ENCODE measurements at regions not wholly inside any gene's neighbourhood (a gene's known extent, or its start where the extent isn't known, plus 50 kb on each side); places are given as distances from the start of the nearest gene placed in this dataset.

DNA sequence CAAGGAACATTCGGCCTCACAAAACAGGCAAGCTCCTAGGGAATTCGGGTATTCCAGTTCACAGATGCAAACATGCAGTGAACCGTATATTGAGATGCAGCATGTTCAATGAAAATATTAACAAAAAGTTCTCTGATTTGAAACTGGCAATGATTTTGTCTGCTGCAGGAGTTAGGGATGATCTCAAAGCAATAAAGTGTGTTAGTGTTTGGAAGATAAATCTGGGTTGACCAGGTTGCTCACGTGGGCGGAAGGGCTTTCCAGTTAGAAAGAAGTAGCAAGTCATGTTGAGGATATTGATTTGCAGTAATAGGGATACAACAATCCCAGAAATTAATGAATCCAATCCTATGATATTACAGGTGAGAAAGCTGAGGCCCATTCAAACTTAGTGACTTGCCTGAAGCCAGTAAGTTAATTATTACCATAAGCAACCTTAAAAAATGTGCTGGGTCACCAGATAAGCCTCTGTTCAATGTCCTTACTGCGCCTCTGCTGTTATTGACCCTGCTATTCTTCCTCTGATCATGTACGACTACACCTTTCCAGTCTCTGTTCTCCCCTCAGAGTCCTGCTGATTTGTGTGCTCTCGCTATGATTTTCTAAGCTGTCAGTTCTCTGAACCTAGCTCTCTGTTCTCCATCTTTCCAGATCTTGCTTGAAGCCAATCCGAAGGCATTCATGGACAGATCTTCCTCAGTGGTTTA, 370.8 kb downstream of the DSEL start:
- TF ChIP-seq, protein P1, sequence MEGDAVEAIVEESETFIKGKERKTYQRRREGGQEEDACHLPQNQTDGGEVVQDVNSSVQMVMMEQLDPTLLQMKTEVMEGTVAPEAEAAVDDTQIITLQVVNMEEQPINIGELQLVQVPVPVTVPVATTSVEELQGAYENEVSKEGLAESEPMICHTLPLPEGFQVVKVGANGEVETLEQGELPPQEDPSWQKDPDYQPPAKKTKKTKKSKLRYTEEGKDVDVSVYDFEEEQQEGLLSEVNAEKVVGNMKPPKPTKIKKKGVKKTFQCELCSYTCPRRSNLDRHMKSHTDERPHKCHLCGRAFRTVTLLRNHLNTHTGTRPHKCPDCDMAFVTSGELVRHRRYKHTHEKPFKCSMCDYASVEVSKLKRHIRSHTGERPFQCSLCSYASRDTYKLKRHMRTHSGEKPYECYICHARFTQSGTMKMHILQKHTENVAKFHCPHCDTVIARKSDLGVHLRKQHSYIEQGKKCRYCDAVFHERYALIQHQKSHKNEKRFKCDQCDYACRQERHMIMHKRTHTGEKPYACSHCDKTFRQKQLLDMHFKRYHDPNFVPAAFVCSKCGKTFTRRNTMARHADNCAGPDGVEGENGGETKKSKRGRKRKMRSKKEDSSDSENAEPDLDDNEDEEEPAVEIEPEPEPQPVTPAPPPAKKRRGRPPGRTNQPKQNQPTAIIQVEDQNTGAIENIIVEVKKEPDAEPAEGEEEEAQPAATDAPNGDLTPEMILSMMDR (IDR thresholded peaks at IDR 0.05) = no peak
- no peak overlapping the region for H3K27ac Mint-ChIP-seq
- Histone ChIP-seq H3K36me3 (ENCODE audit: control insufficient read depth, insufficient read depth, low read length) (no peaks in the 10 kb centered on the region), H3K27me3 (ENCODE audit: control insufficient read depth, insufficient read depth, low read length) (no peaks in the 10 kb centered on the region), H3K4me3 (ENCODE audit: low read length) (no peak overlapping the region), H3K9me3 (ENCODE audit: control insufficient read depth, insufficient read depth, low read length) (peaks cover 2% of the 10 kb centered on the region), H3K4me1 (ENCODE audit: control insufficient read depth, insufficient read depth, low read length) (no peaks in the 10 kb centered on the region), H3K27ac (ENCODE audit: low read length) (no peak overlapping the region)
- intact Hi-C loops (cut with micrococcal nuclease) = no loop called here
- no peaks in the 10 kb centered on the region for H3K36me3 Mint-ChIP-seq
- H3K4me3 Mint-ChIP-seq = no peak overlapping the region
- H3K27me3 Mint-ChIP-seq (ENCODE audit: low read depth in 2 of 2) = no peaks in the 10 kb centered on the region
- peaks cover 0 to 3% of the 10 kb centered on the region in 2 donors for H3K9me3 Mint-ChIP-seq
- ATAC-seq (no peak), DNase-seq (no peak)
- 92% methylated on average over 8 of the region's 9 CpGs for WGBS (ENCODE audit: insufficient coverage)
- H3K4me1 Mint-ChIP-seq = no peaks in the 10 kb centered on the region

- no peak overlapping the region for H3K27ac Mint-ChIP-seq
- no peaks in the 10 kb centered on the region for H3K4me1 Mint-ChIP-seq
- H3K4me3 Mint-ChIP-seq = no peak overlapping the region
- Histone ChIP-seq H3K36me3 (ENCODE audit: control insufficient read depth, insufficient read depth, low read length) (no peaks in the 10 kb centered on the region), H3K4me3 (ENCODE audit: low read length) (no peak overlapping the region), H3K27me3 (ENCODE audit: control insufficient read depth, insufficient read depth, low read length) (no peaks in the 10 kb centered on the region), H3K27ac (ENCODE audit: low read length) (no peak overlapping the region), H3K9me3 (ENCODE audit: control insufficient read depth, insufficient read depth, low read length) (peaks cover 2% of the 10 kb centered on the region), H3K4me1 (ENCODE audit: control insufficient read depth, insufficient read depth, low read length) (no peaks in the 10 kb centered on the region)
- H3K27me3 Mint-ChIP-seq (ENCODE audit: low read depth in 2 of 2) = no peaks in the 10 kb centered on the region
- ATAC-seq (no peak), DNase-seq (no peak)
- no peaks in the 10 kb centered on the region for H3K9me3 Mint-ChIP-seq
- no peaks in the 10 kb centered on the region for H3K36me3 Mint-ChIP-seq
- intact Hi-C loops (cut with micrococcal nuclease) = no loop called here
- 90% methylated on average over 4 of the region's 4 CpGs for WGBS (ENCODE audit: insufficient coverage)
- TF ChIP-seq, protein P1 (IDR thresholded peaks at IDR 0.05) = no peak
Measured at GRCh38 chr18:67144329-67144728, 372.2 kb downstream of the DSEL start.

DNA sequence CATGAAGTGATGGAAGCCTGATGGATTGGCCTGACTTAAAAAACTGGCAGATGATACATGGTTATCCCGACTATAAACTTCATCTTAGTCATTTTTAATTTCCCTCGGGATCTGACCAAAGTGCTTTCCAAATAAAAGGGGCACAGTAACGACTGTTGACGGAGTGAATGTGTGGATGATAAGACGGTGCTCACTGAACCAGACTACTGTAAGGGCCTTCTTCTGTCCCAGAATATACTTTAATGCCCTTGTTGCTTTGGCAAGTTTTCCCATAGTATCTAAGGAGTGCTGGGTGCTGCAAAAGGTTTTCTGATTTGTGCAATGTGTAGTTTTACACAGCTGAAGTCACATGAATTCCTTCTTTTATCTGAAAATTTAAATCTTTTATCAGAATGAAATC, 373.5 kb downstream of the DSEL start:
- Histone ChIP-seq H3K27me3 (ENCODE audit: control insufficient read depth, insufficient read depth, low read length) (no peaks in the 10 kb centered on the region), H3K4me3 (ENCODE audit: low read length) (no peak overlapping the region), H3K27ac (ENCODE audit: low read length) (no peak overlapping the region), H3K4me1 (ENCODE audit: control insufficient read depth, insufficient read depth, low read length) (no peaks in the 10 kb centered on the region), H3K36me3 (ENCODE audit: control insufficient read depth, insufficient read depth, low read length) (no peaks in the 10 kb centered on the region), H3K9me3 (ENCODE audit: control insufficient read depth, insufficient read depth, low read length) (peaks cover 2% of the 10 kb centered on the region)
- Mint-ChIP-seq H3K4me1 (no peaks in the 10 kb centered on the region), H3K4me3 (no peak overlapping the region), H3K27me3 (ENCODE audit: low read depth in 2 of 2) (no peaks in the 10 kb centered on the region), H3K9me3 (no peaks in the 10 kb centered on the region), H3K27ac (no peak overlapping the region), H3K36me3 (no peaks in the 10 kb centered on the region)
- no peak for ATAC-seq
- intact Hi-C loops (cut with micrococcal nuclease) = no loop called here
- no peak for DNase-seq
- TF ChIP-seq, protein P1 (IDR thresholded peaks at IDR 0.05) = no peak
- WGBS (ENCODE audit: insufficient coverage) = 90% methylated on average over 5 of the region's 5 CpGs

GRCh38 chr18:67142604-67143003, 373.9 kb downstream of the DSEL start:
- H3K27ac Mint-ChIP-seq = no peak overlapping the region
- Histone ChIP-seq H3K27me3 (ENCODE audit: control insufficient read depth, insufficient read depth, low read length) (no peaks in the 10 kb centered on the region), H3K4me3 (ENCODE audit: low read length) (no peak overlapping the region), H3K27ac (ENCODE audit: low read length) (no peak overlapping the region), H3K9me3 (ENCODE audit: control insufficient read depth, insufficient read depth, low read length) (peaks cover 2% of the 10 kb centered on the region), H3K36me3 (ENCODE audit: control insufficient read depth, insufficient read depth, low read length) (no peaks in the 10 kb centered on the region), H3K4me1 (ENCODE audit: control insufficient read depth, insufficient read depth, low read length) (no peaks in the 10 kb centered on the region)
- intact Hi-C loops (cut with micrococcal nuclease) = no loop called here
- TF ChIP-seq, protein P1 (IDR thresholded peaks at IDR 0.05) = no peak
- no peaks in the 10 kb centered on the region for H3K36me3 Mint-ChIP-seq
- no peaks in the 10 kb centered on the region for H3K27me3 Mint-ChIP-seq (ENCODE audit: low read depth in 2 of 2)
- ATAC-seq (no peak), DNase-seq (no peak)
- no peaks in the 10 kb centered on the region for H3K4me1 Mint-ChIP-seq
- WGBS (ENCODE audit: insufficient coverage) = 89% methylated on average over 5 of the region's 5 CpGs
- H3K9me3 Mint-ChIP-seq = peaks cover 0 to under 1% of the 10 kb centered on the region in 2 donors
- no peak overlapping the region for H3K4me3 Mint-ChIP-seq

Measured in natural killer cell (primary cell).